HG03139 (cell line): ENCODE measurements at regions not wholly inside any gene's neighbourhood (a gene's known extent, or its start where the extent isn't known, plus 50 kb on each side); places are given as distances from the start of the nearest gene placed in this dataset.

Experiments used
- ATAC-seq: cut with Tn5 transposase; IDR thresholded peaks from one replicate; pipeline ENCODE4 v1.9.1; 2021; ENCODE audit not compliant: unreplicated experiment

DNA sequence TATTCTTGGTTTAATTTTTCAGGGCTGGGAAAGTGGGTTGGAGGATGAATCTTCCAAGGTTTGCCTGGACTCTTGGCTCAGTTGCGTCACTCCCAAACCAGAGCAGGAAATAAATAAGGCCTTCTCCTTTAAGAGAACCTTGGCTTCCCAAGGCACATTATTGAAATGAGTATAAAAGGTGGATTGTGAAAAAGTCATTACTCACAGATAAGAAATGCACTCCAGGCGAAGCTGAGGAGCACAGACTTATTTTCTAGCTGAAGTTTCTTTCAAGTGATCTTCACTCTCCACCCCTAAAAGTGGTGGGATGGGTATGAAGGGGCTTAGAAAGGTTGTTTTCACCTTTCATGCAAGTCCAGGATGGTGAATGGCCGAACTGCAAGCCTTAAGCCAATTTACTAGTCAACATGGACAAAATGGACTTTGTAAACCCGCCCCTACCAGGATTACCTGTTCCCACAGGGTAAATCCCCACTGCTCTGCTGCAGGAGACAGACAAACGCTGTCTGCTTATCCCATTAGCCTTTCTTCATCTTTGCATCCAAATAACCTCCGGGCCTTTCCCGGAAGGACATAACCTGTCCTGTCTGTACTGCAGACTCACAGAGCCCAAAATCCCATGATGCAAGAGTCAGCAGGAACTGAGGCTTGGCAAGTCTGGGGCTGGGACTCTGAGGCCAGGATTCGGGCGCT, 207.6 kb downstream of the BCL11B start:
- no peak for ATAC-seq

DNA sequence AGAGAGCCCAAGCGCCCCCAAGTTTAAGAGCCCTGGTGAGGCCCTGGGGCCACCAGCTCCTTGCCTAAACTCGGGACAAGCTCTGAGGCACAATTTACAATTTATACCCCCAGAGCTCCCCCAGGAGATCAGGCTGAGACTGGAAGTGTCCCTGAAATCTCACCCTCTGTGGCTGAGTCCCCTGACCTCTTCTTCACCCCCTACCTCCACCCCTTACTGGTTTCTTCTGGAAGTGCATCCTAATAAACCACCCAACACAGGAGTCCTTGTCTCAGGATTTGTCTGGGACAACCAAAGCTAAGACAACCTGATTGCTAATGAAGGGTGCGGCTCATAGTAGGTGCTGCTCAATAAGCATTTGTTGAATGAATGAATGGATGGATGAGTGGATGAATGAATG, 206.4 kb downstream of the BCL11B start:
- ATAC-seq = no peak

DNA sequence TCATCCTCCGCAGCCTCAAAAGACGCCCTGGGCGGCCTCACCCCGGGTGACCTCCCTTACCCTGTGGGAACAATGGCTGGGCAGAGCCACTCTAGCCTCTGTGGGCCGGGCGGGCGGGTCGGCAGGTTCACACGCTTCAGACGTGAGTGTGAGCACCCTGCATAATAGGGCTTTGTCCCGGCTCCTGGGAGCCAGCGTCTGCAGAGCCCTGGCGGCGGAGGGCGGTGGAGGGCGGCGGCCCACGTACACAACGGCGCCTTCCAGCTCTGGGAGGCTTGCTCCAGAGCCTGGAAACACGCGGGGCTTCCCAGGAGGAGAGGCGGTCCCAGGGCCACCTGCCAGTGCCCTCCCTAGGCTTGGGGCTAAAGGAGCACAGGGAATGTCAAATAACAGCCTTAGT, 205.6 kb downstream of the BCL11B start:
- ATAC-seq = no peak

DNA sequence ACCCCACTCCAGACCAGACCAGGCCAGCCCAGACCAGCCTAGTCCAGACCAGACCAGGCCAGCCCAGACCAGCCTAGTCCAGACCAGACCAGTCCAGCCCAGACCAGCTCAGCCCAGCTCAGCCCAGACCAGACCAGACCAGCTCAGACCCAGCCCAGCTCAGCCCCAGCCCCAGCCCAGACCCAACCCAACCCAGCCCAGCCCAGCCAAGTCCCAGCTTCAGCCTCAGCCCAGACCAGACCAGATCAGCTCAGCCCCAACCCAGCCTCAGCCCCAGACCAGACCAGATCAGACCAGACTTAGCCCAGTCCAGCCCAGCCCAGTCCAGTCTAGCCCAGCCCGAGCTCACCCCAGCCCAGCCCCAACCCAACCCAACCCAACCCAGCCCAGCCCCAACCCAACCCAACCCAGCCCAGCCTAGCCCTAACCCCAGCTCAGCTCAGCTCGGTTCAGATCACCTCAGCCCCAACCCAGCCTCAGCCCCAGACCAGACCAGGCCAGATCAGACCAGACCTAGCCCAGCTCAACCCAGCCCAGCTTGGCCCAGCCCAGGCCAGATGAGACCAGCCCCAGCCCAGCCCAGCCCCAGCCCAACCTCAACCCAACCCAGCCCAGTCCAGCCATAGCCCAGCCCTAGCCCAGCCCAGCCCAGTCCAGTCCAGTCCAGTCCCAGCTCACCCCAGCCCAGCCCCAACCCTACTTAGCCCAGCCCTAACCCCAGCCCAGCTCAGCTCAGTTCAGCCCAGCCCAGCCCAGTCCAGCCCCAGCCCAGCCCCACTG, 204.7 kb downstream of the BCL11B start:
- ATAC-seq = no peak

DNA sequence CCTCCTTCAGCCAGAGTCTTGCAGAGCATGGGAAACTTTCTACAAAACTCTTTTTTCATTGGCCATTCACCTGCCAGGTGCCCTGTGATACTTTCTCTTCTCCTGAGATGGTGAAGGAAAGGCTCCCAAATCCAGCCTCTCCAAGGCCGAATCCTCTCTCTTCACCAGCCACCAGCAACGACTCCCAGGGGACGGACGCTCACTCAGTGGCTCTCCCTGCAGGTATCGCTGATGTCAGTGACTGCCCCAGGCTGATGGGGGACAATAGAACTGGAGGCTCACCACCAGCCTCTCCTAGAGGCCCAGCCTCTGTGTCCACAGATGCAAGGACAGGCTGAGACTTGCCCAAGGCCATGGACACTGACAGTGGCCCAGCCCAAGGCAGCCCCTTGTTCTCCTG, 204.1 kb downstream of the BCL11B start:
- no peak for ATAC-seq

DNA sequence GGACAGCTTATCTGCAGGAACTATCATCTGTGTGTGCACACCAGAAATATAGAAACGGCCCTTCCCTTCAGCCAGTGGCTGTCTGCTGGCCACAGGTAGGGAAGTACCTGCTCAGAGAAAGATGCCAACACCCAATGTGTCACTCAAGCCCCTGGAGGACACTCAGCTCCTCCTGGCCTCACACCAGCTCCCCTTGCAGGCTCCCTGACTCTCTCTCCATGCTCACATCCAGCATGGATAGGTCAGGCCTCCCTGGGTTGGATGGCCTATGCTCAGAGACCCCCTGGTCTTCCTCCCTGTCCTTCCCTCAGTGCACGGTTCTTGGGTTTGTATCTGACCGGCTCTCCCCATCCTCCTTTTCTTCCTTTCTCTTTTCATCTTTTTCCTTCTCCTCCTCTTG, 202.1 kb downstream of the BCL11B start:
- no peak for ATAC-seq

DNA sequence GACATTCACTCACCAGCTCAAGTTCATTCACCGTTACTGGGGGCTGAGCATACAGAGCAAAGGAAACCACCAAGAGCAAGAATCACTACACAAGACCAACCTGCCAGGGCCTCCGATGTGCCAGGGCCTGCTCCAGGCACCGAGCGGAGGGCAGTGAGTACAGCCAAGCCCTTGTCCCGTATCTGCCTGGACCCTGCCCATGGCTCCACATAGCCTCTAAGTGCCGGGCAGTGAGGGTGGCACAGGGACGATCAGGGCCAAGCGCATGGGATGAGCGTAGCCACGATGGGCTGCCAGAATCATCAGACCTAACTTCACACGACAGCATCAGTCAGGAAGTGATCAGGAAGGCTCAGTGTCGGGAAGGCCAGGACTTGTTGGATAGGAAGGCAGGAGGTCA, 199.6 kb downstream of the BCL11B start:
- ATAC-seq = no peak

DNA sequence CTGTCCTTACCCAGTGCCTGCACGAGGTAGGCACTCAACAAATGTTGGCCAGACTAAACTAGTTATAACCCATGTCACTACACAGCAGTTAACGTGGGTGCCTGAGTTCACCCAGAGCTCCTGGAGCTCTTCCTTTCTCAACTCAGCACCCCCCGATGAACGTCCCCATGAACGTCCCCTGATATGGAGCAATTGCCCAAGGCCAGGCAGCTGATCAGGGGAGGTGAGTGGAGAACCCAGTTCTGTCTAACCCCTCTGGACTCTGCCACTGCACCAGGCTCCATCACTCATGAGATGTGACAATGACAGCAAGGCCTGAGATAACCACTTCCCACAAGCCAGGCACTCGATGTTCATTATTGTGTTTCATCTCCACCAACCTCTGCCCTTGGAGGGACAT, 199.0 kb downstream of the BCL11B start:
- no peak for ATAC-seq

DNA sequence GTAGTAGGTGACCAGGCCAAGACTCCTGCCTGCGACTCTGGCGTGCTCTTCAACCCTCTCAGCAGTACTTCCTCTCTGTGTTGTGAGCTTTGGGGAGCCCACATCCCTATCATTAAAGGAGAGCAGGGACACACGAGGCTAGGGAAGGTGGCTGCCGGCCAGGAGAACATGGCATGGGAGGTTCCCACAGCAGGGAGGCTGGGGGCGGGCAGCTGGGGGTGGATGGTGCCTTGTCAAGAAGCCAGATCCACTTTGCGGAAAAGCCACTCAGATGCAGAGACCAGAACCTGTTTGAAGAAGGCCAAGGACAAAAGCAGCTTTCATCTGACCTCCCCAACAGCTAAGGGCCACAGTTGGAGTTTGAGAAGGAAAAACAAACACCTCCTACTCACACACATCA, 198.6 kb downstream of the BCL11B start:
- no peak for ATAC-seq

DNA sequence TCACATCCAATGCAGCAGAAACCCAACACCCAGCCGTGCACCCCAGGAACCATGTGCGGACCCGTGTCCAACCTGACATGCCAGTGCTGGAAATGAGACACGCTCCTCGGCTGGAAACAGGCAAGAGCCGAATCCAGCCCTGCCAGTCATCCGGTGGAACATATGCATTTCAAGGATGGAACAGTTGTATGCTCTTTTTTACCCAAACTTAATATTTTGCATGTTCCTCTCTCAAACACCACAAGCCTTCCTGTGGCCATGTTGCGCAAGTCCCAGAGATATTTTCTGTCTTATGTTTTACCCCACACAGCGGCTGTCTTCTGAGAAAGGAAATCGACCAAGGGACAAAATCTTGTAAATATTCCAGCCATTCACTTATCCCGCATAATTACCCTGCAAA, 196.9 kb downstream of the BCL11B start:
- ATAC-seq = no peak

DNA sequence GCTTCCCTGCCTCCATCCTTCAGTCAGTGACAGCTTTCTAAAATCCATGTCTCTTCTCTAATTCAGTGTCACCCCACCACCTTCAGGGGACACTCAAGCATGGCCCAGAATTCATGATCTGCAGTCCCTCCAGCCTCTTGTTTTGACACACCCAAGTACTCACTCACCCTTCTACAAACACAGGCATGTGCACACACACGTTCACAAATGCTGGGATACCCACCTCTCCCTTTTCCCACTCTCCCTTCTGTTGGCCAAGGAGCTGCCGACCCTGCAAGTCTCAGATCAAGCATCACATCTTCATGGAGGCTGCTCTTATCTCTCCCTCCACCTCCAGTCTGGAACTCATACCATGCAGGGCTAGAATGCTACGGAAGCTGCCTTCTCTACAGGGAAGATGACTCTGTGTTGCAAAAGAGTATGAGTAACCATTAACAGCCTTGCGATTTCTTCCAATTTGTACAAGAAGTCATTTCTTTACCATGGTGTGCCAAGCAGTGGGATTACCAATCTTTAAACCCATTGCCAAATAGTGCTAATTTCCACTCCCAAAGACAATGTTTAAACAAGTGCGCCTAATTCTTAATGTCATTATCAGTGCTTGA, 196.1 kb downstream of the BCL11B start:
- ATAC-seq = no peak

DNA sequence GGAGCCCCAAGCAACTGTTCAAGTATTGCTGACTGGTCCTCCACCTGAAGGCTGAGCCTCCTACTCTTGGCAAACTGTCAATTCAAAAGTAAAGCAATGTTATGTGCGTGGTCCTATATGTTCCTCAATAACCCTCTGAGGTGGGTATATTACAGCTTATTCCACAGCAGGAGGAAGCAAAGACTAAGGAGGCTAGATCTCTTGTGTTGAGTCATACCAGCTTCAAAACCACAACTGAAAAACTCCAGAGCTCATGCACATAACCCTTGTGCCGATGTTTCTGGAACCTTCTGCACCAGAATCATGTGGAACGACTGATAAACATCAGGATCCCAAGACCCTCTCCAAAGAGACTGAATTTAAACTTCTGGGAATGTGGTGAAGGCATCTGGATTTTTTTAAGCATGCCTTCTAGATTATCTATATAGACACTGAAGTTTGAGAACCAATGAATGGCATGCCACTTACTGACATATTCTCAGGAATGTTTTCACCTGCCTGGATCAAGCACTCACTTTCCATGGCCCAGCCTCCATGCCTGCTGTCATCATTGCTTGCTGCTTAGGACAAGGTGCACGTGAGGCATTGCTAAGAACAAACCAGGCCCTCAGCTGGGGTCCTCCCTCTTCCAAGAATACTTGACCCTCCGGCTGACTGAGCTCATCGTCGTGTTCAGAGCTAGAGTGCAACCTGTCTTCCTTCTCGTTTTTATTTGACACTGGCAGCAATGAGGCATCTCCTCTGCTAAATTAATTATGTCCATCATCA, 194.7 kb downstream of the BCL11B start:
- ATAC-seq = no peak

DNA sequence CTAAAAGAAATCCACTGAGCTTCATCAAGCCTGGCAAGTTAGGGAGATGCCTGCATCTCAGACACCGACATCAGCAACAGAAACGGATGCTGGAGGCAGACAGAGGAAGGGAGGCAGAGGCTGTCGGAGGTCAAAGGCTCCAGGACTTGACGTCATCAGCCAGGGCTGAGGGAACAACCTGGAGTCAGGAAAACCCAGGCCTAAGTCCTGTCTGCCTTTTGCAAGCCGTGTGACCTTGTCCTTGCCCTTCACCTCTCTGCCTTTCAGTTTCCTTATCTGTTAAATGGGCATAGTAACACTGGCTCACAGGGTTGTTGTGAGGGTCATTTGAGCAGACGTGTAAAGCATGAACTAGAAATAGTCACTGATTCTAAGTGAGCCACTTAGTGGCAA, 194.2 kb downstream of the BCL11B start:
- ATAC-seq = no peak

DNA sequence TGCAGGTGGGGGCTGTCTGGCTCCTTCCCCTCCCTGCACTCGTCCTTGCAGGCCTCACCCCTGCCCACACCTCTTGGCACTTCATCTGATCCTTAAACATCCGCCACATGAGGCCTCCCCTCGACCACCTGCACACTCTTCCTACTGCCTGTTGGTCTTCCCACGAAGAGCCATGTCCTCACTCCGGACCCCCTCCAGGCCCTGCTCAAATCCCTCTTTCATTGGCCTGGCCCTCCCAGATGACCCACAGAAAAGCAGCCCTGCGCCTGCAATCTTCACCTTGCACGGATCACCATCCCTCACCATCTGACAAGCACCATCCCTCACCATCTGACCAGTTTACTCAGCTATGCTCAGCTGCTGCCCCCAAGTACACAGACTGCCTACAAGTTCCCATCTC, 193.6 kb downstream of the BCL11B start:
- ATAC-seq = no peak

DNA sequence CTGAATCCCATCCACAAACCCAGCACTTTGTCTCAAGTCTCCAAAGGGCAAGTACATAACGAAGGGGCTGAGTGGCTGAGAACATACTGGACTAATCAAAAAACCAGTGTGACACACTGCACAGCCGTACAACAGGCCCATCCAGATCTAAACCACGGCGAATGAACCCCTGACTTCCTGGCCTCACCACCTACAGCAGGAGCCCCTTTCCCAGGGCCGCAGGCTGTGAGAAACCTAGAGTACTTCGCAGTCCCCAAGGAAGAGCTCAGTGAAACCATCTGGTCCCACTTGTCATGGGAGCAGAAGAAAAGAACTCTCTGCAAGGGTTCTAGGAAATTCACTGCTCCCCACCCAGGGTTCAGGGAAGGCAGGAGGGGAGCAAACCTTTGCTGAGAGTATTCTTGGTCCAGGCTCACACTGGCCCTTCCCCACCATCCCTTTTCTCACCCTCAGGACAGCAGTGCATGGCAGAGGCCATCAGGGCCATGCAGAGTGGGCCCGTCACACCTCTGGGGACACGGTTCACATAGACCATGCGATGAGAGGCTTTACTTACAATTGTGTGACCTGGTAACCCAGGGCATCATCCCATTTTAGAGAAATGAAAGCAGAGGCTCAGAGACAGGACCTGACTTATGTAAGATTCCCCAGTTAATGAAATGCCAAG, 192.8 kb downstream of the BCL11B start:
- ATAC-seq = no peak

DNA sequence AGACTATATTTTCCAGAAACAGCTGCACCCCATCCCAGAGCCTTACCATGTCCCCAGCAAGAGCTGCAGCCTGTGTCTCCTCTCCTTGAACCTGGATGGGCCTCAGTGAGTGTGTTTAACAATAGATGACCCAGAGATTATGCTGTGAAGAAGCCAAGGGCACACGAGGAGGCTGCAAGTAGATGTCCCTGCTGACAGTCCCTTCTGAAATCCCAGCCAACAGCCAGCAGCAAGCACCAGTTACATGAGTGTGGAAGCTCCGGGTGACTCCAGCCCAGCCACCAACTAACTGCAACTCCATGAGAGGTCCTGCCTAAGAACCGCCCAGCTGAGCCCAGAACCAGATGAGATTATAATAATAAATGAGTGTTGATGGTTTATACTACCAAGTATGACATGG, 191.7 kb downstream of the BCL11B start:
- ATAC-seq = no peak

DNA sequence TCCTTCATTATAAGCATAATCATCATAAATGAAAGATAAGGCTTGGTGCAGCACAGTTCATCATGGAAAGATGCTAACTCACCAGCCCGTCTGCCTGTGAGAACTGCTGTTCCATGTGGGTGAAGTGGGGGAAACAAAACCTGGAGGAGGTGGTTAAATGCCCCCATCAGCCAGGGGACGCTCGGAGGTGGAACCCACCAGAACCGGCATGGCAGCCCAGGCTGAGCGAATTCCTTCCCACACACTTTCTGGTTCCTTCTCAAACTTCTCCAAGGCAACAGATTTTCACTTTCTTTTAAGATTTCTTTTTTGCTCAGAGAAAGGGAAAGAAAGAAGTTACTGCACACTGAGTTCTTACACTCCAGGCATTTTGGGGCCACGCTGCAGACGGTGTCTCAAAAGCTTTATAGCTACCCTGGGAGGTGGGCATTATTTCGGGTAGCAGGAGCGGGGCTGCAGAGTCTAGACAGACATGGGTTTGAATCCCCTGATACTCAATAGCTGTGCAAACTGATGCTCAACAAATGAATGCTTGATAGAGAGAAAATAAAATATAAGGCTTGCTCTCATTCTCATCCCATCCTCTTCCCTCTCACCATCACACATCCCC, 190.7 kb downstream of the BCL11B start:
- no peak for ATAC-seq

DNA sequence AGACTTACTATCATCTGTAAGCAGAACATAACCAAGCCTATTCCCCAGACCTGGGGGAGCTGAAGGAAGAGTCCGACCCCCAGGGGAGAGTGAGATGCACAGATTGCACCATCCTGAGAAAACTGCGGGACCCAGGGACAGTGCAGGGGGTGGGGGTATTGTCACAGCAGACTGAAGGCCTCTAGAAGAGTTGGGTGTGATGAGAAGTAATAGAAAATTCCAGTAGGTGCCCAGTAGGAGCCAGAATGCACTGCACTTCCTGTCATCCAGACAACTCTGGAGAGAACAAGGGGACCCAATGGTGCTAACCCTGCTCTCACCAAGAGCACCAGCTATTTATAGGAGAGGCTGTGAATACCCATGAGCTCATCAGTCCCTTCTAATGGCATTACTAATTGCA, 190.1 kb downstream of the BCL11B start:
- ATAC-seq = no peak

DNA sequence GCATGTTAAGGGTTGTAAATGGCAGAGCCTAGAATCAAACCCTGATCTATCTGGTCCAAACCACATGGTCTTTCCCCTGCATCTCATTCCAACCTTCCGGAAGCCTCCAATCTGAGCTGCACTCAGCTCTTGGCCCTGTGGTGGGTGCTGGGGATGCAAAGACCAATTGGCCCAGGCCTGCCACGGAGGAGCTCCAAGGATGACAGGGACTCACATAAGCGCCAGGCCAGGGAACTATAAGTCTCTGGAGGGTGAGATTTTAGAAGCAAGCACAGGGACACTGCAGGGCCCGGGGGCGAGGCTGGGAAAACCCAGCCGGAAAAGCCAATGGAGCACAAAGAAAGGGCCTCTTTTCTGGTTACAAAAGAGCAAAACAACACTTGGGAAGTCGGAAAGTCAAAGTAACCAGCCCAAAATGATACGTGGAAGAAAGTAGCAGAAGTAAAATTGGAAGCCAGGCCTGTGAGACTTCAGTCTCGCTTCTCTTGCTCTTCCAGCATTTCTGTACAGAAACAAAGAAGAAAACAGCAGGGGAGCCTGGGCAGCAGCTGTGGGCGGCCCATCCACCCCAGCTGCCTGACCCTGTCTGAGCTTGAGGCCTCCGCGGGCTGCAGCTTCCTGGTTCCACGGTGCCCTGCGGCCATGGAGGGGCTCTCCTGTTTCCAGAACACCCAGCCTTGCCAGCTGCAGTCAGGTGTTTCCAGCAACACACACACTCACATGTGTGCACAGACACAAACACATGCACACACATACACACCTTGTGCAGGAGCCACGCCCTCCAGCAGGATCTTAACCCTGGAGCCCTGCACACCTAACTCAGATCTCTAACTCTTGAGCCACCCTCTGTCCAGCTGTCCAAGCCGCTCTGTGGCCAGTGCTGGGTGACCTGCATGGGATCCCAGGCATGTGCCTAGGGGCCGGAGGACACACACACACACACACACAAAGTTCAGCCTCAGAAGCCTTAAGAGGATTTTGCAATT, 178.2 kb downstream of the BCL11B start:
- no peak for ATAC-seq
